Thyroid gland (tissue), 4 donors: ENCODE measurements at regions not wholly inside any gene's neighbourhood (a gene's known extent, or its start where the extent isn't known, plus 50 kb on each side); places are given as distances from the start of the nearest gene placed in this dataset.

ENCODE experiments used
- DNase-seq, 2 donors: peaks; one replicate each; pipeline ENCODE4 v3.0.0-alpha.2; 2019
- H3K27ac ChIP-seq, 3 donors: fragments of 200-600 bp; sonication (generic); 1 replicate in 2 of 3; 2 replicates in 1 of 3; pipeline ENCODE4 v1.5.1; 2016 to 2019; ENCODE audit warnings: mild to moderate bottlenecking in 1 of 3, moderate library complexity in 1 of 3
- H3K27me3 ChIP-seq: fragments of 200-600 bp; sonication (generic); one replicate; pipeline ENCODE4 v1.5.1; 2019
- H3K36me3 ChIP-seq, 2 donors: fragments of 200-600 bp; sonication (generic); one replicate each; pipeline ENCODE4 v1.5.1; 2016 to 2019
- H3K4me1 ChIP-seq, 2 donors: fragments of 200-600 bp; sonication (generic); one replicate each; pipeline ENCODE4 v1.5.1; 2017 to 2019
- H3K4me3 ChIP-seq, 3 donors: fragments of 200-600 bp; sonication (generic); replicated peaks in 1 of 3; 1 replicate in 2 of 3; 2 replicates in 1 of 3; pipeline ENCODE4 v1.5.1; 2016; ENCODE audit warnings: mild to moderate bottlenecking in 1 of 3
- H3K9me3 ChIP-seq: fragments of 200-600 bp; sonication (generic); one replicate; pipeline ENCODE4 v1.5.1; 2017
- POLR2A ChIP-seq, 2 donors: fragments of 450-650 bp; IDR thresholded peaks; one replicate each; pipeline ENCODE4 v1.6.1; 2017; ENCODE audit warnings: antibody characterized with exemption in 2 of 2, mild to moderate bottlenecking in 2 of 2, moderate library complexity in 1 of 2
- WGBS, 2 donors: methylation state at CpG; one replicate each; pipeline ENCODE4 v1.1.5; 2017; 5-methylcytosine and 5-hydroxymethylcytosine counted together
- intact Hi-C: fragments of 100-400 bp; cut with DNase I; formaldehyde crosslinking; loops from one replicate; pipeline ENCODE4 v1.15.1; 2023
- TF ChIP-seq, protein P1 (sequence below), 6 experiments: fragments of 200-600 bp in 3 of 6; fragments of 450-650 bp in 3 of 6; sonication (generic) in 3 of 6; IDR thresholded peaks; one replicate each; pipeline ENCODE4 v1.5.1; 2016 to 2019; ENCODE audit warnings: antibody characterized with exemption in 6 of 6, mild to moderate bottlenecking in 2 of 6, inconsistent platforms in 1 of 6, moderate library complexity in 1 of 6

DNA sequence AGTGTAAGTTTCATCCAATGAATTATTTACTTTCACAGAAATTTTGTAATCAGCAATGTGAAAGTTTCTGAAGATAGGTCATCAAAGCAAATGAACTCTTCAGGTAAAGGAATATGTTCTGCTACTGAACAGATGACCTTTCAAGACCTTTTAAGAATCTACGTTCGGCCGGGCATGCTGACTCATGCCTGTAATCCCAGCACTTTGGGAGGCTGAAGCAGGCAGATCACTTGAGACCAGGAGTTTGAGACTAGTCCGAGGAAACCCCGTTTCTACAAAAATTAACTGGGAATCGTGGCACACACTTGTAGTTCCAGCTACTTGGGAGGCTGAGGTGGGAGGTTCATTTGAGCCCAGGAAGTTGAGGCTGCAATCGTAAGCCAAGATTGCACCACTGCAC is 578.4 kb upstream of the COX7C start:
- WGBS, 2 donors: 53 to 66% methylated on average over 7 of the region's 7 CpGs
- Histone ChIP-seq H3K36me3 (no peaks in the 10 kb centered on the region), H3K27me3 (no peaks in the 10 kb centered on the region), H3K27ac (no peak overlapping the region), H3K4me1 (no peaks in the 10 kb centered on the region), H3K4me3 (no peak overlapping the region), H3K9me3 (no peaks in the 10 kb centered on the region)
- TF ChIP-seq, protein P1, sequence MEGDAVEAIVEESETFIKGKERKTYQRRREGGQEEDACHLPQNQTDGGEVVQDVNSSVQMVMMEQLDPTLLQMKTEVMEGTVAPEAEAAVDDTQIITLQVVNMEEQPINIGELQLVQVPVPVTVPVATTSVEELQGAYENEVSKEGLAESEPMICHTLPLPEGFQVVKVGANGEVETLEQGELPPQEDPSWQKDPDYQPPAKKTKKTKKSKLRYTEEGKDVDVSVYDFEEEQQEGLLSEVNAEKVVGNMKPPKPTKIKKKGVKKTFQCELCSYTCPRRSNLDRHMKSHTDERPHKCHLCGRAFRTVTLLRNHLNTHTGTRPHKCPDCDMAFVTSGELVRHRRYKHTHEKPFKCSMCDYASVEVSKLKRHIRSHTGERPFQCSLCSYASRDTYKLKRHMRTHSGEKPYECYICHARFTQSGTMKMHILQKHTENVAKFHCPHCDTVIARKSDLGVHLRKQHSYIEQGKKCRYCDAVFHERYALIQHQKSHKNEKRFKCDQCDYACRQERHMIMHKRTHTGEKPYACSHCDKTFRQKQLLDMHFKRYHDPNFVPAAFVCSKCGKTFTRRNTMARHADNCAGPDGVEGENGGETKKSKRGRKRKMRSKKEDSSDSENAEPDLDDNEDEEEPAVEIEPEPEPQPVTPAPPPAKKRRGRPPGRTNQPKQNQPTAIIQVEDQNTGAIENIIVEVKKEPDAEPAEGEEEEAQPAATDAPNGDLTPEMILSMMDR (IDR thresholded peaks at IDR 0.05): no peak
- TF ChIP-seq POLR2A (IDR thresholded peaks at IDR 0.05): no peak
- no peak for DNase-seq
- intact Hi-C loops: no loop called here

GRCh38 chr5:86070719-86071118 is 547.0 kb upstream of the COX7C start:
- 26 to 33% methylated on average over 1 of the region's 1 CpG for WGBS, 2 donors
- DNase-seq: no peak
- no peaks in the 10 kb centered on the region for H3K27me3 ChIP-seq
- no peaks in the 10 kb centered on the region for H3K4me1 ChIP-seq
- TF ChIP-seq, protein P1 (IDR thresholded peaks at IDR 0.05): no peak
- H3K36me3 ChIP-seq: no peaks in the 10 kb centered on the region
- no peaks in the 10 kb centered on the region for H3K9me3 ChIP-seq
- intact Hi-C loops: no loop called here
- no peak overlapping the region for H3K4me3 ChIP-seq
- H3K27ac ChIP-seq: no peak overlapping the region

GRCh38 chr5:86074297-86074696 is 543.4 kb upstream of the COX7C start:
- Histone ChIP-seq H3K27ac (no peak overlapping the region), H3K9me3 (no peaks in the 10 kb centered on the region), H3K27me3 (no peaks in the 10 kb centered on the region), H3K36me3 (no peaks in the 10 kb centered on the region), H3K4me3 (no peak overlapping the region), H3K4me1 (no peaks in the 10 kb centered on the region)
- intact Hi-C loops: no loop called here
- DNase-seq: no peak
- TF ChIP-seq, protein P1 (IDR thresholded peaks at IDR 0.05): no peak
- TF ChIP-seq POLR2A (IDR thresholded peaks at IDR 0.05): no peak
- 73 to 74% methylated on average over 3 of the region's 3 CpGs for WGBS, 2 donors

DNA sequence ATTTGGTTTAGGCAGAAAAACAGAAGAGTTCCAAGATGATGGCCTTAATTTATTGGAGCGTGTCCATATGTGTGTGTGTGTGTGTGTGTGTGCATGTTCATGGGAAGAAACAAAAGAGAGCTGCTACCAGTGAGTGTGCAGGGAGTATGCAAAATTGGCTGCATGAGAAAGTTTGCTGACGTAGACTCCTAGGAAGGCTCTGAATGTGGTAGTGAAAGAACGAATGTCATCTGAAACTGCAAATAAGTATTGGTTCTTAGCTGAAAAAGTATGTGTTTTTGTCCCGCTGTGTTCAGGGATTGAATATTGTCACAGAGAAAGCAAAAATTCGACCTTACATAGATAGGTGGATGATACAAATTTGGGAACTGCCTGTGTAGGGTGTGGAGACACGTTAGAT is 542.6 kb upstream of the COX7C start:
- intact Hi-C loops: no loop called here
- WGBS, 2 donors: 76 to 79% methylated on average over 6 of the region's 6 CpGs

DNA sequence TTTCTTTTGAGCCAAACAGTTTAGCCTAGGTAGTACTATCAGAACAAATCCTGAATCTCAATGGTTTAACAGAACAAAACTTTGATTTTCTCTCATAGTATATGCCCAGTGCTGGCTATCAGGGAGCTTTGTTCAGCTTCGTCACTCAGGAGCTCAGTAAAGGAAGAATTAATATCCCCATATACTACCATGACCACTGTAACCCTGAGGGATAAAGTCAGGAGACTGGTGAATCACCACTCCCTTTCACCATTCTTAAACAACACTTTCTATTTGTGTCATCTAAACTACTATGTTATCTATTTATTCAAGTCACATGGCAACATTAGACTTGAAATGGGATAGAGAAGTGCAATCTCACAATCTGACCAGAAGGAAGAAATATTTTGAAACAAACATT is 522.6 kb upstream of the COX7C start:
- 77 to 85% methylated on average over 1 of the region's 1 CpG for WGBS, 2 donors
- intact Hi-C loops: no loop called here
- Histone ChIP-seq H3K36me3 (no peaks in the 10 kb centered on the region), H3K9me3 (no peaks in the 10 kb centered on the region), H3K27me3 (no peaks in the 10 kb centered on the region), H3K4me3 (no peak overlapping the region), H3K27ac (no peak overlapping the region), H3K4me1 (no peaks in the 10 kb centered on the region)
- DNase-seq: no peak
- TF ChIP-seq, protein P1 (IDR thresholded peaks at IDR 0.05): no peak
- no peak for TF ChIP-seq POLR2A (IDR thresholded peaks at IDR 0.05)

More for the DNA sequence above, 542.6 kb upstream of the COX7C start:
- DNase-seq: no peak
- TF ChIP-seq, protein P1 (IDR thresholded peaks at IDR 0.05): no peak
- no peak for TF ChIP-seq POLR2A (IDR thresholded peaks at IDR 0.05)
- H3K9me3 ChIP-seq: no peaks in the 10 kb centered on the region
- no peaks in the 10 kb centered on the region for H3K4me1 ChIP-seq
- no peaks in the 10 kb centered on the region for H3K27me3 ChIP-seq
- no peak overlapping the region for H3K4me3 ChIP-seq
- H3K36me3 ChIP-seq: no peaks in the 10 kb centered on the region
- H3K27ac ChIP-seq: no peak overlapping the region
